Osteocyte (in vitro differentiated cells): ENCODE measurements at regions not wholly inside any gene's neighbourhood (a gene's known extent, or its start where the extent isn't known, plus 50 kb on each side); places are given as distances from the start of the nearest gene placed in this dataset.

Experiments
- DNase-seq: peaks from one replicate; pipeline ENCODE4 v3.0.0; 2021; ENCODE audit warnings: mixed read lengths; ENCODE audit not compliant: unreplicated experiment; ENCODE audit errors: extremely low spot score
- H3K27ac Mint-ChIP-seq: one replicate; pipeline ENCODE4 v1.8.0; 2021; ENCODE audit warnings: mild to moderate bottlenecking, mixed read lengths; ENCODE audit not compliant: unreplicated experiment
- H3K27me3 Mint-ChIP-seq: one replicate; pipeline ENCODE4 v1.8.0; 2021; ENCODE audit warnings: mixed read lengths; ENCODE audit not compliant: unreplicated experiment
- H3K36me3 Mint-ChIP-seq: one replicate; pipeline ENCODE4 v1.8.0; 2021; ENCODE audit warnings: mixed read lengths; ENCODE audit not compliant: unreplicated experiment
- H3K4me1 Mint-ChIP-seq: one replicate; pipeline ENCODE4 v1.8.0; 2021; ENCODE audit warnings: mixed read lengths; ENCODE audit not compliant: unreplicated experiment
- H3K4me3 Mint-ChIP-seq: one replicate; pipeline ENCODE4 v1.8.0; 2021; ENCODE audit warnings: mild to moderate bottlenecking, moderate library complexity, mixed read lengths; ENCODE audit not compliant: unreplicated experiment
- H3K9me3 Mint-ChIP-seq: one replicate; pipeline ENCODE4 v1.8.0; 2021; ENCODE audit warnings: mixed read lengths; ENCODE audit not compliant: unreplicated experiment
- TF ChIP-seq, protein P1 (sequence below): fragments of 200-600 bp; sonication (generic); IDR thresholded peaks from 2 replicates; pipeline ENCODE4 v1.5.0; 2021; ENCODE audit warnings: antibody characterized with exemption, mild to moderate bottlenecking, moderate library complexity

DNA sequence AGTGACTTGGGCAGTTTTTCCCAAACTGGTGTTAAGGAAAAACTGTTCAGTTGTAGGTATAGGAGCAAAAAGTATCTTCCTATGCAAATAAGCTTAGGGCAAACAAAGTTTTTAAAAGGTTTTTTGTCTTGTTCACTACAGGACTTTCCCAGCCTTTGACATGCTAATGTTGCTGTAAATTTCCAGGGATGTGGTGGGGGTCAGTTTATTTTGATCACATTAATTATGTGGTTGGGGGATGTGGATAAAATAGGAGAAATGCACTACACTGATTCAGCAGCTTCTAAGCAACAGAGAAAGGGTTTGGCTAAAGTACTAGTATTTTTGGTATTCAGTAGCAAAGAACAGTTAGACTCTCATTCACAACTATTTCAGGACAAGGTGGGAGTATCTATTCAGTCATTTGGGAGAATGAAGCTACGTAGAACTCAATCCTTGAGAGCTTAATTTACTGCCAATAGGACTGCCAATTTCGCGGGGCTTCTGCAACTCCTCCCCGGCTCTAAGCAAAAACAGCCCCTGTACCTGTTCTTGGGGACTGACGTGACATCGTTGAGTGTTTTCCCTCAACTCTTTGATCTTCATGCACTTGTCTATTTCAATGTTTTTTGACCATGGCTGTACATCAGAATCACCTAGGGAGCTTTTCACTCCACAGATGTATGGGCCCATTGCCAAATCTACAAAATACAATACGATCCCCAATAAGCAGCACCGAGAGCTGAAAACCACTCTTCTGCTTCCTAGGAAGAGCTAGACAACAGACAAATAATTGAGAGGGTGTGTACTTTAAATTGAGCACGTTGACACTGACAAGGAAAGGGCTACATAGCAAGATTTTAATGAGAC, 94.8 kb upstream of the NHSL1 start:
- Mint-ChIP-seq H3K4me1 (peaks cover 21% of the 10 kb centered on the region), H3K9me3 (no peaks in the 10 kb centered on the region), H3K27ac (peak overlapping the region; percentile 94), H3K27me3 (no peaks in the 10 kb centered on the region), H3K4me3 (no peak overlapping the region), H3K36me3 (no peaks in the 10 kb centered on the region)
- TF ChIP-seq, protein P1, sequence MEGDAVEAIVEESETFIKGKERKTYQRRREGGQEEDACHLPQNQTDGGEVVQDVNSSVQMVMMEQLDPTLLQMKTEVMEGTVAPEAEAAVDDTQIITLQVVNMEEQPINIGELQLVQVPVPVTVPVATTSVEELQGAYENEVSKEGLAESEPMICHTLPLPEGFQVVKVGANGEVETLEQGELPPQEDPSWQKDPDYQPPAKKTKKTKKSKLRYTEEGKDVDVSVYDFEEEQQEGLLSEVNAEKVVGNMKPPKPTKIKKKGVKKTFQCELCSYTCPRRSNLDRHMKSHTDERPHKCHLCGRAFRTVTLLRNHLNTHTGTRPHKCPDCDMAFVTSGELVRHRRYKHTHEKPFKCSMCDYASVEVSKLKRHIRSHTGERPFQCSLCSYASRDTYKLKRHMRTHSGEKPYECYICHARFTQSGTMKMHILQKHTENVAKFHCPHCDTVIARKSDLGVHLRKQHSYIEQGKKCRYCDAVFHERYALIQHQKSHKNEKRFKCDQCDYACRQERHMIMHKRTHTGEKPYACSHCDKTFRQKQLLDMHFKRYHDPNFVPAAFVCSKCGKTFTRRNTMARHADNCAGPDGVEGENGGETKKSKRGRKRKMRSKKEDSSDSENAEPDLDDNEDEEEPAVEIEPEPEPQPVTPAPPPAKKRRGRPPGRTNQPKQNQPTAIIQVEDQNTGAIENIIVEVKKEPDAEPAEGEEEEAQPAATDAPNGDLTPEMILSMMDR: no peak
- no peak for DNase-seq

DNA sequence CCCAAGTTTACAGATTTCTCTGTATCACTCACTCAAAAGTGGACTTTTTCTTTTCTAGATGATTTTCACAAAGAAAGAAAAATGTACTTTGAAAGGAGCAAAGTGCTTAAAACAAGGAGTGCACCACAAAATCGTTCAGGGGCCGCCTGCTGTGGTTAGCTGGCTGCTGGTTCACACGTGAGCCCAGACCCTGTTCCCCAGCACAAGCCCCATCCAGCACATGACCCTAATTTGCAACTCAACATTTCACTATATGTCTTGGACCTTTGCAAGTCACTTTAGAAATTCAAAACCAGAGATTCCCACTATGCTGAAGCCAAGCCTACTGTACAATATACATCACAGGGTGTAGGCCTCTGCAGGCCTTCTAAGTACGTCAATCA, 95.5 kb upstream of the NHSL1 start:
- no peaks in the 10 kb centered on the region for H3K36me3 Mint-ChIP-seq
- no peak overlapping the region for H3K27ac Mint-ChIP-seq

DNA sequence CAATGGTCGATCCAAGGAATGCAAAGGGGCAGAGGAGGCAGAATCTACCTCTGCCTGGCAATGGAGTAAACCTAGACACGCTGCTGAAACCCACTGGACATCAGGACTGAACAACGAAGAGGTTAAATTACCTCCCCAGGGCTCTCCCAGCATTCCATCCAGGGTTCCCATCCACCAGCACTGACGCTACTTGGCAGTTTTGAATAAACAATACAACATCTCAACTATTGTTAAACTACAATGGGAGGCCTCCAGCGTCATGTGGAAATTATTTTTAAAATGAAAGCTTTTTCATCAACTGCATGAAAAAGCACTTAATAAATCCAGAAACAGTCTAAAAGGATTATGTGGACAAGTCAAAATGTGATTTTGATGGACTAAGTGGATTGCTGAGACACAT, 96.8 kb upstream of the NHSL1 start:
- Mint-ChIP-seq H3K4me1 (peaks cover 27% of the 10 kb centered on the region), H3K27me3 (no peaks in the 10 kb centered on the region), H3K4me3 (no peak overlapping the region), H3K9me3 (no peaks in the 10 kb centered on the region), H3K36me3 (no peaks in the 10 kb centered on the region), H3K27ac (no peak overlapping the region)
- no peak for DNase-seq
- TF ChIP-seq, protein P1: no peak

More for the DNA sequence above, 95.5 kb upstream of the NHSL1 start:
- no peak overlapping the region for H3K4me3 Mint-ChIP-seq
- H3K4me1 Mint-ChIP-seq: peaks cover 21% of the 10 kb centered on the region
- H3K27me3 Mint-ChIP-seq: no peaks in the 10 kb centered on the region
- no peak for DNase-seq
- H3K9me3 Mint-ChIP-seq: no peaks in the 10 kb centered on the region
- TF ChIP-seq, protein P1: no peak

DNA sequence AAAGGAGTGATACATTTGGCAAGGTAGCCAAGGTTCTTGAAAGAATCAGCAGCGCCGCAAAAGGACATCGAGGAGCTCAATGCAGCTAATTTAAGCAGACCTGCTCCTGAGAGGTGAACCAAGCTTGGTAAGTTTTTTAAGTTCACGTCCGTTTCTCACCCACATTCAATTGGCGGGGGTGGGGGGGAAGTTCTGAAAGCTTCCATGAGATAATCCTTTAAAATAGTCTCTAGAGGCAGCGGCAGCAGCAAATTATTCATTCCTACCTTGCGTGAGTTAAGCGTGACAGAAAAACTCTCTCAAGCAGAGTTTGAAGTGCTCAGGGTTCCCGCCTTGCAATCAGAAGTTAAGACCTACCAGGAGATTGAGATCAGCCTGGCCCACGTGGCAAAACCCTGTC, 97.3 kb upstream of the NHSL1 start:
- TF ChIP-seq, protein P1: no peak
- Mint-ChIP-seq H3K4me3 (no peak overlapping the region), H3K27me3 (no peaks in the 10 kb centered on the region), H3K27ac (no peak overlapping the region), H3K4me1 (peaks cover 31% of the 10 kb centered on the region), H3K36me3 (no peaks in the 10 kb centered on the region), H3K9me3 (no peaks in the 10 kb centered on the region)
- DNase-seq: no peak

DNA sequence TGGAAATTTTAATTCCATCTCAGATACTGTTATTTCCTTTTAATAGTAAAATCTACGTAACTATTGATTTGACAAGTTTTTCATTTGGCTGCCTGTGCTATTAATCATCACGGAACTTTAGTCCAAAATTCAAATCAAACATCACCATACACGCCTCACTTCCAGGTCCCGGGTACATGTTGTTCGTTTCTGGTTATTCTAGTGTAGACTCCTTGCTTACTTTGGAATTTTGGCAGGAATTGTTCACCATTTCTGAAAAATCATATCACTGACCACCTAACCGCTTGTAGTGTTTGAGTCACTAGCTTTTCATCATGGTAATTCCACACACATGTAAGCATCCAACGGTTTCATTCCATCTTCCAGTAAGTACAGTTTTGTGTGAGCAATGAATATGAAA, 98.0 kb upstream of the NHSL1 start:
- Mint-ChIP-seq H3K36me3 (no peaks in the 10 kb centered on the region), H3K27me3 (no peaks in the 10 kb centered on the region), H3K4me1 (peaks cover 31% of the 10 kb centered on the region), H3K27ac (no peak overlapping the region), H3K9me3 (no peaks in the 10 kb centered on the region), H3K4me3 (no peak overlapping the region)
- TF ChIP-seq, protein P1: no peak
- DNase-seq: no peak
